ENCODE measurements at regions not wholly inside any gene's neighbourhood (a gene's known extent, or its start where the extent isn't known, plus 50 kb on each side); places are given as distances from the start of the nearest gene placed in this dataset.
"Not testable (repeated sequence)": the region's sequence is repeated elsewhere in the genome, so short reads cannot be mapped to it uniquely, and the experiment has no call there.

DNA sequence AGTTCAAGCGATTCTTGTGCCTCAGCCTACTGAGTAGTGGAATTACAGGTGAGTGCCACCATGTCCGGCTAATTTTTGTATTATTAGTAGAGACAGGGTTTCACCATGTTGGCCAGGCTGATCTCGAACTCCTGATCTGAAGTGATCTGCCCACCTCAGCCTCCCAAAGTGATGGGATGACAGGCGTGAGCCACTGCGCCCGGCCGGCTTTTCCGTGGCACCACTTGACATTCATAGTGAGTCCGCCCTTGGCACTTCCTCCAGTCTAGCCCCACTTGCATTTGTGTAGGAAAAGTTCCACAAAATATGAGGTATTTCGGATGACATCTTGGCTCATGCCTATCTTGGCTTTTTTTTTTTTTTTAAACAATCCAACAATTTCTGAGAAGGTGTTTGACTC lies 128.1 kb upstream of the ACBD5 start:
- no peaks in the 10 kb centered on the region for H3K36me3 ChIP-seq (ENCODE audit: control insufficient read depth, insufficient read depth, low read length)
- no peaks in the 10 kb centered on the region for H3K9me3 ChIP-seq (ENCODE audit: control insufficient read depth, insufficient read depth, low read length)
- no peaks in the 10 kb centered on the region for H3K27me3 ChIP-seq (ENCODE audit: control insufficient read depth, insufficient read depth, low read length)
- H3K27ac ChIP-seq (ENCODE audit: low read depth, low read length): no peak overlapping the region
- H3K4me1 ChIP-seq (ENCODE audit: control insufficient read depth, insufficient read depth, low read length): no peaks in the 10 kb centered on the region
- H3K4me3 ChIP-seq (ENCODE audit: low read depth, low read length): no peak overlapping the region
- H3K9ac ChIP-seq (ENCODE audit: low read depth, low read length): no peak overlapping the region

DNA sequence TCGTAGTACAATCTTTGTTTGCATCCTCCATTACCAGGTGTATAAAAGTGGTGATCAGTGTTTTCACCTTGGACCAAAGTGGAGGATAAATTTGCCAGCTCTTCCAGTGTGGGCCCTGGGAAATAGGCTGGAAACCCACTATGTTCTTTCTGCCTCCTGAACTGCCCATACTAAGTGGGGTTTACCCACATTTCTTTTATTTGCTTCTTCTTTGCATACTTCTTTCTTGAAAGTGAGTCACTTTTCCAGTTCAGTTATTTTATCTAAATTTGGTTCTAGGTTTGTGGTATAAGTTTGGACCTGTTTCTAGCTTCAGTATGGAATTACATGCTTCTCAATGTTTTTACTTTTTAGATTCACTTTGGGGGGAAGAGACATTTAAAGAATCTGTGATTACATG lies 126.2 kb upstream of the ACBD5 start:
- Histone ChIP-seq H3K9ac (ENCODE audit: low read depth, low read length) (no peak overlapping the region), H3K4me1 (ENCODE audit: control insufficient read depth, insufficient read depth, low read length) (no peaks in the 10 kb centered on the region), H3K9me3 (ENCODE audit: control insufficient read depth, insufficient read depth, low read length) (no peaks in the 10 kb centered on the region), H3K27me3 (ENCODE audit: control insufficient read depth, insufficient read depth, low read length) (no peaks in the 10 kb centered on the region), H3K4me3 (ENCODE audit: low read depth, low read length) (no peak overlapping the region), H3K36me3 (ENCODE audit: control insufficient read depth, insufficient read depth, low read length) (no peaks in the 10 kb centered on the region), H3K27ac (ENCODE audit: low read depth, low read length) (no peak overlapping the region)

DNA sequence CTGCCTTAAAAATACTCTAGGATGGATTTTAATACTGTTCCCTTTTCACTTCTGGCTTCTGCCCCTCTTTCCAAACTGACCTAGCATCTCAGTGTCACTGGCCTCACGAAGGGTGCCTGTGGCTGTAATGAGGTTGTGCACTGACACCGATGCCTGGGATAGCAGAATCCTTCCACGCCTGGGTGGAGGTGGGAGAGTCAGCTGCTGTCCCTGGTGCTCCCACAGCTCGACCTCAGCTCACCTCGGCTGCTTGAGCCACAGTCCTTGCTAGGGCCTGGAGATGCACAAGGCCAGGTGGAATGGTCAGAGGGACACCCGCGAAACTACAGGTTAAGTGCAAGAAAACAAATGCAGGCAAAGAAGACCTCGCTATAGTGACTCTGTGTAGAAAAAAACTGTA lies 123.4 kb upstream of the ACBD5 start:
- no peaks in the 10 kb centered on the region for H3K27me3 ChIP-seq (ENCODE audit: control insufficient read depth, insufficient read depth, low read length)
- H3K27ac ChIP-seq (ENCODE audit: low read depth, low read length): no peak overlapping the region
- H3K9ac ChIP-seq (ENCODE audit: low read depth, low read length): no peak overlapping the region
- H3K9me3 ChIP-seq (ENCODE audit: control insufficient read depth, insufficient read depth, low read length): no peaks in the 10 kb centered on the region
- H3K4me3 ChIP-seq (ENCODE audit: low read depth, low read length): no peak overlapping the region
- no peaks in the 10 kb centered on the region for H3K4me1 ChIP-seq (ENCODE audit: control insufficient read depth, insufficient read depth, low read length)
- no peaks in the 10 kb centered on the region for H3K36me3 ChIP-seq (ENCODE audit: control insufficient read depth, insufficient read depth, low read length)

DNA sequence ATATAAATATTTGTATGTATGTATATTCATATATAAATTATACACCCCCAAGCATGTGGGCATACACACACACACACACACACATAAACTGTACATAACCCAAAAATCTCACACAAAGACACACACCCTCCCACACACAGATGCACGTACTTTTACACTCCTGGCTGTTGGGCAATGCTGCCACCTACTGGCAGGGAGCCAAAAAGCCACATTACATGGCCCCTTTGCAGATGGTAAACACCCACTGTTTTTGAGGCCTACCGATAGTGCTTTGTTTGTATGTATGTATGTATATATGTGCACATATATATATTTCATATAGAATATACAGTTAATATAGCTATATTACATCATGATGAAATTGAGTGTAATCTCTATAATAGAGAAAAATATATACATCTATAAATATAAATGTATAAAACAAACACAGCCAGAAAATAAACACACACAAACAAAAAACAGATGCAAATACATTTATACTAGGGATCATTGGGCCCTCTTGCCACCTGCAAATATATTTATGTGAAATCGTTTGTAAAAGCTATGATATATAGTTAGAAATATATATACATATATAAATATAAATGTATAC lies 120.1 kb upstream of the ACBD5 start:
- Histone ChIP-seq H3K4me1 (ENCODE audit: control insufficient read depth, insufficient read depth, low read length) (no peaks in the 10 kb centered on the region), H3K27me3 (ENCODE audit: control insufficient read depth, insufficient read depth, low read length) (no peaks in the 10 kb centered on the region), H3K9ac (ENCODE audit: low read depth, low read length) (no peak overlapping the region), H3K9me3 (ENCODE audit: control insufficient read depth, insufficient read depth, low read length) (no peaks in the 10 kb centered on the region), H3K36me3 (ENCODE audit: control insufficient read depth, insufficient read depth, low read length) (no peaks in the 10 kb centered on the region), H3K4me3 (ENCODE audit: low read depth, low read length) (no peak overlapping the region), H3K27ac (ENCODE audit: low read depth, low read length) (no peak overlapping the region)

DNA sequence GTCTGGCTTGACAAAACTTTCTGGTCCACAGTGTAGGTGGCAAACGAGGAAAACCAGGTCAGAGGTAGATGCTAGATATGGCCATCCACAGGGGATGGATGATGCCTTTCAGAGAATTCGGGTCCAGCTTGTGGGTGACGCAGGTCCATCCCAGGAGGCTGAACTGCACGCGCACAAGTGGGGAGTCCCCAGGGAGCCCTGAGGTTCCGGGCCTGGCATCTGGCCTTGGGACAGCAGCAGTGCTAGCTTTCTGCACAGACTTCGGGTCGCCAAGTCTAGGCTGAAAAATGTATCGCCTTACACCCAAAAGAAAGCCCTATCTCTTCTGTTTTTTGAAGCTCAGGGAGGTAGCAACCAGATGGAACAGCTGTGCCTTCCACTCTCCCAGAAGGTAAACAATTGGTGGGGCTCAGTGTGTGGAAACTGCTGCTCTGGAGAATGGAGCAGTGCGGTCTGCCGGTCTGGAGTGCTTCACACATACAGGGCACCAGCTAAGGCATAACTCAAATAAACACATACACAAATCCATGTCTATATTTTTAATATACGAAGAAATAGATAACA lies 119.3 kb upstream of the ACBD5 start:
- Histone ChIP-seq H3K27ac (ENCODE audit: low read depth, low read length) (no peak overlapping the region), H3K4me3 (ENCODE audit: low read depth, low read length) (no peak overlapping the region), H3K27me3 (ENCODE audit: control insufficient read depth, insufficient read depth, low read length) (no peaks in the 10 kb centered on the region), H3K9me3 (ENCODE audit: control insufficient read depth, insufficient read depth, low read length) (no peaks in the 10 kb centered on the region), H3K4me1 (ENCODE audit: control insufficient read depth, insufficient read depth, low read length) (no peaks in the 10 kb centered on the region), H3K9ac (ENCODE audit: low read depth, low read length) (no peak overlapping the region), H3K36me3 (ENCODE audit: control insufficient read depth, insufficient read depth, low read length) (no peaks in the 10 kb centered on the region)

DNA sequence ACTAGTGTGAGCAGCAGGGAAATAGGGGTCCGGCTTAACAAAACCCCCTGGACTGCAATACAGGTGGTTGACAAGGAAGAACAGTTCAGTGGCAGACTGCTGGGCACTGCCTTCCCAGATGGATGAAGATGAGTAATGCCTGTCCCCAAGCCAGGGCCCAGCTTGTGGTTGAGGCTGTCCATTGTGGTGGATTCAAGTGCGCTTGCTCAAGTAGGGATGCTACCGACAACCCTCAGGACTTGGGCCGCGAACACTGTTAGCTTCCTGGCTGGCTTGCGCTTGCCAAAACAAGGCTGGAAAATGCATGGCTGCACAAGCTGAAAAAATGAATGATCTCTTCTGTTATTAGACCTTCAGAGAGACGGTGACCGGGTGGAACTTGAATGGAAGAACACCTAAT lies 116.1 kb upstream of the ACBD5 start:
- H3K9me3 ChIP-seq (ENCODE audit: control insufficient read depth, insufficient read depth, low read length): no peaks in the 10 kb centered on the region
- no peak overlapping the region for H3K9ac ChIP-seq (ENCODE audit: low read depth, low read length)
- H3K36me3 ChIP-seq (ENCODE audit: control insufficient read depth, insufficient read depth, low read length): no peaks in the 10 kb centered on the region
- H3K27ac ChIP-seq (ENCODE audit: low read depth, low read length): no peak overlapping the region
- H3K4me1 ChIP-seq (ENCODE audit: control insufficient read depth, insufficient read depth, low read length): 0 out of 2 replicates have a peak, but pooled peaks cover 4% of the 10 kb centered on the region
- H3K27me3 ChIP-seq (ENCODE audit: control insufficient read depth, insufficient read depth, low read length): no peaks in the 10 kb centered on the region
- H3K4me3 ChIP-seq (ENCODE audit: low read depth, low read length): no peak overlapping the region

DNA sequence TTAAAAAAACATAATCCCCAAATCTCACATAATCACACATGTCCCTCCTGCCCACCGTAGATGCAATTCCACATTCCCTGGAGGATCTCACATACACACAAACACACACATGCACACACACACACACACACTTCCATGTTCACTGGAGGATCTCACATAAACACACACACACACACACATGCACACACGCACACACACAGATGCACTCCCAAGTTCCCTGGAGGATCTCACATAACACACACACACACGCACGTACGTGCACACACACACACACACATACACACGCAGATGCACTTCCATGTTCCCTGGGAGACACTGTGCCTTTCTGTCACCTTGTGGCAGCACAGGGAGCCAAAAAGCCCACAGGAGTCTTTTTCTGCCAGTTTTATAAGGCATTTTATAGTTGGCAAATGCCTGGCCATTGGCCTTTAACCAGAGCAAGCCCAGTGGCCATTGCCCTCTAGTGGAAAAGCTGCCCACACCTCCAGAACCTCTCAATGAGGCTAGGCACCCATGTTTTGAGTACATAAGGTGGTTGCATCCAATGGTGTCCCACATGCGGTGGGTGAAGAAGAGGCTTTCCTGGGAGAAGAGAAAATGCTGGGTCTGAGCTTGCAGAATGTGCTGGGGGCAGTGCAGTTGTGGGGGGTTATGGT lies 115.4 kb upstream of the ACBD5 start:
- H3K36me3 ChIP-seq (ENCODE audit: control insufficient read depth, insufficient read depth, low read length): no peaks in the 10 kb centered on the region
- no peak overlapping the region for H3K4me3 ChIP-seq (ENCODE audit: low read depth, low read length)
- no peak overlapping the region for H3K9ac ChIP-seq (ENCODE audit: low read depth, low read length)
- no peak overlapping the region for H3K27ac ChIP-seq (ENCODE audit: low read depth, low read length)
- H3K4me1 ChIP-seq (ENCODE audit: control insufficient read depth, insufficient read depth, low read length): 0 out of 2 replicates have a peak, but pooled peaks cover 4% of the 10 kb centered on the region
- H3K27me3 ChIP-seq (ENCODE audit: control insufficient read depth, insufficient read depth, low read length): no peaks in the 10 kb centered on the region
- no peaks in the 10 kb centered on the region for H3K9me3 ChIP-seq (ENCODE audit: control insufficient read depth, insufficient read depth, low read length)

DNA sequence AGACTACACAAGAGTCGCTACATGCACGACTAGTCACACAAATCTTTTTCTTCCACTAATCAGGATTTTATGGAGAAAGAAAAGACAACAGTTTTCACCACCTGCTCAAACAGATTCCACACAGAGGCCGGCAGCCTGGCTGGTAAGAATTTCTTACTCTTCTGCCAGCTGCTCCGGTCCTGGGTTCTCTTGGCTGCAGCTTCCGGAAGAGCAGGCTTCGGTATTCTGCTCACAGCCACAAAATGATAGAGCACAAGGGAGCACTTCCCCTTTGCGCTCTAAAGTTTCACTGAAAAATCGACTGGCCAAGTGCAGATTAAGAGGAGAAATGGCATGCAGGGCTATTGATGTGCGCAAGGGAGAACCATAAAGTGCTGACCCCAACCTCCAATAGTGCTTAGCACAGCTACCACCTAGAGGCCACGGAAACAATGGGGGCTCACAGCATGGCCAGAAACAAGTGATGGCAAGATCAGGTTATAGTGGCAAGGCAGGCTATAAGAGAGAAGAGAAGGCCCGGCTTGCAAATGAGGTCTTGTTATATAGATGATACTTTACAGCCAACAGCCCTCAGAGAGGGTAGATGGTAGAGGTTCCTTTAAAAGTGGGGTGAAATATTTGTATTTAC lies 114.2 kb upstream of the ACBD5 start:
- H3K4me3 ChIP-seq (ENCODE audit: low read depth, low read length); H3K9me3 ChIP-seq (ENCODE audit: control insufficient read depth, insufficient read depth, low read length); H3K4me1 ChIP-seq (ENCODE audit: control insufficient read depth, insufficient read depth, low read length); H3K9ac ChIP-seq (ENCODE audit: low read depth, low read length); H3K36me3 ChIP-seq (ENCODE audit: control insufficient read depth, insufficient read depth, low read length); H3K27me3 ChIP-seq (ENCODE audit: control insufficient read depth, insufficient read depth, low read length); H3K27ac ChIP-seq (ENCODE audit: low read depth, low read length): not testable (repeated sequence)

DNA sequence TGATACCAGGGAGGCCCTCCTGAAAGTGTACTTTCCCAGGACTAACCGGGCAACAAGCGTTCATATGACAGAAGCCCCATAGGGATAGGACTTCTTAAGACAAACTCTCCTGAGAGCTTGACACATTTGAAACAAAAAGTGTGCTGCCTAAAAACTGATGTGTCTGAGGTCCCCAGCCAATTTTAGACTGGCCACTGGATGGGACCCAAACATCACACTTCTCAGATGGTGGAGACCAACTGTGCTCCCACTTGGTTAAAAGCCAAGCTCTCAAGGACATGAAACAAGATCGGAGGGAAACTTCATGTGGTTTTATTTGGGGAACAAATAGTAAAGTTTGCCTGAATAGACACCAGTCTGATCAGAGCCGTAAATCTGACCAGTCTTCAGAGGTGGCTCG lies 113.5 kb upstream of the ACBD5 start:
- H3K36me3 ChIP-seq (ENCODE audit: control insufficient read depth, insufficient read depth, low read length); H3K27me3 ChIP-seq (ENCODE audit: control insufficient read depth, insufficient read depth, low read length); H3K9ac ChIP-seq (ENCODE audit: low read depth, low read length); H3K4me1 ChIP-seq (ENCODE audit: control insufficient read depth, insufficient read depth, low read length); H3K27ac ChIP-seq (ENCODE audit: low read depth, low read length); H3K9me3 ChIP-seq (ENCODE audit: control insufficient read depth, insufficient read depth, low read length); H3K4me3 ChIP-seq (ENCODE audit: low read depth, low read length): not testable (repeated sequence)

DNA sequence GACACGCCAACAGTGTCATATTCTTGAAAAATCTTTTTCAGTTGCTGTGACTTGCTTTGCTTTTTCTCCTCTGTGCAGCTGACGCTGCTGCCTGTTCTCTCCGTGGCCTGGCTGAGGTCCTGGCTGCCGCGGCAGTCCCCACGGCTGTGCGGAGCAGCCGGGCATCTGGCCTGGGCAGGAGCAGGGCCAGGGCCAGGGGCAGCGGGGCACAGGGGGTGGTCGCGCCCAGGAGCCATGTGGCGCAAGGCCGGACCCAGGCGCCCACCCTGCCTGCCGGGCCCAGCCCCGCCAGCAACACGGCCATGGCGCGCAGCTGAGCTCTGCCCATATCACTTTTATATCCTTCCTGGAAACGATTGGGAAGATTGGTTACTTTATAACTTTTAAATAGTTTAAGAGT lies 109.4 kb upstream of the ACBD5 start:
- H3K27me3 ChIP-seq (ENCODE audit: control insufficient read depth, insufficient read depth, low read length): no peaks in the 10 kb centered on the region
- no peaks in the 10 kb centered on the region for H3K9me3 ChIP-seq (ENCODE audit: control insufficient read depth, insufficient read depth, low read length)
- H3K4me1 ChIP-seq (ENCODE audit: control insufficient read depth, insufficient read depth, low read length): peaks cover 11% of the 10 kb centered on the region; the same call in 1 of the 2 replicates
- no peak overlapping the region for H3K9ac ChIP-seq (ENCODE audit: low read depth, low read length)
- H3K27ac ChIP-seq (ENCODE audit: low read depth, low read length): no peak overlapping the region
- no peaks in the 10 kb centered on the region for H3K36me3 ChIP-seq (ENCODE audit: control insufficient read depth, insufficient read depth, low read length)
- H3K4me3 ChIP-seq (ENCODE audit: low read depth, low read length): no peak overlapping the region

DNA sequence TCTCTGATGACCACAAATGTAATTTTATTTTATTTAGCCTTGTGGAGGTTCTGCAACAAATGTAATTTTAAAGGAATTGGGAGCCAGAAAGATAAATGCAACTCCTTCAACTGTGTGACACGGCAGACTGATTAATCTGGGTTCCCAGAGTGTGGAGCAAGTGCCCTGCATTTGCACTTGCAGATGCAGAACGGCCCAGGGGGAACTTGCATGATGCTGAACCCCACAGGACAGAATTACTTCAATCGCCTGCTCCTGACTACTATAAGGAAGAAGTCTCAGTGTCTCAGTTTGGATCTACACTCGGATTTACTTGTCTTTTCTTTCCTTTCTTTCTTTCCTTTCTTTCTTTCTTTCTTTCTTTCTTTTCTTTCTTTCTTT lies 107.2 kb upstream of the ACBD5 start:
- not testable (repeated sequence) for H3K36me3 ChIP-seq (ENCODE audit: control insufficient read depth, insufficient read depth, low read length); H3K4me3 ChIP-seq (ENCODE audit: low read depth, low read length); H3K27ac ChIP-seq (ENCODE audit: low read depth, low read length); H3K9me3 ChIP-seq (ENCODE audit: control insufficient read depth, insufficient read depth, low read length); H3K9ac ChIP-seq (ENCODE audit: low read depth, low read length); H3K27me3 ChIP-seq (ENCODE audit: control insufficient read depth, insufficient read depth, low read length)
- H3K4me1 ChIP-seq (ENCODE audit: control insufficient read depth, insufficient read depth, low read length): peaks cover 15% of the 10 kb centered on the region

Measured in HUES48 (cell line).